Ascending aorta (tissue), 2 donors: ENCODE measurements at regions not wholly inside any gene's neighbourhood (a gene's known extent, or its start where the extent isn't known, plus 50 kb on each side); places are given as distances from the start of the nearest gene placed in this dataset.

Experiments used
- DNase-seq, 2 donors: peaks; one replicate each; pipeline ENCODE4 v3.0.0-alpha.2; 2019; ENCODE audit warnings: low spot score in 2 of 2
- H3K27ac ChIP-seq, 2 donors: fragments of 200-600 bp; sonication (generic); one replicate each; pipeline ENCODE4 v1.5.1; 2016 to 2017; ENCODE audit warnings: mild to moderate bottlenecking in 1 of 2
- H3K27me3 ChIP-seq: fragments of 200-600 bp; sonication (generic); one replicate; pipeline ENCODE4 v1.5.1; 2017
- H3K36me3 ChIP-seq, 2 donors: fragments of 200-600 bp; sonication (generic); one replicate each; pipeline ENCODE4 v1.5.1; 2016
- H3K4me1 ChIP-seq, 2 donors: fragments of 200-600 bp; sonication (generic); one replicate each; pipeline ENCODE4 v1.5.1; 2016 to 2017; ENCODE audit warnings: mild to moderate bottlenecking in 1 of 2
- H3K4me3 ChIP-seq, 2 donors: fragments of 200-600 bp; sonication (generic); one replicate each; pipeline ENCODE4 v1.5.1; 2016 to 2017; ENCODE audit warnings: mild to moderate bottlenecking in 1 of 2
- H3K9me3 ChIP-seq, 2 donors: fragments of 200-600 bp; sonication (generic); one replicate each; pipeline ENCODE4 v1.5.1; 2016
- intact Hi-C: fragments of 100-400 bp; cut with DNase I; formaldehyde crosslinking; loops from one replicate; pipeline ENCODE4 v1.15.1; 2023
- TF ChIP-seq, protein P1 (sequence below), 3 experiments: fragments of 200-600 bp in 2 of 3; fragments of 450-650 bp in 1 of 3; sonication (generic) in 2 of 3; IDR thresholded peaks; one replicate each; pipeline ENCODE4 v1.5.1; 2016 to 2019; ENCODE audit warnings: antibody characterized with exemption in 3 of 3, mild to moderate bottlenecking in 1 of 3, moderate library complexity in 1 of 3

DNA sequence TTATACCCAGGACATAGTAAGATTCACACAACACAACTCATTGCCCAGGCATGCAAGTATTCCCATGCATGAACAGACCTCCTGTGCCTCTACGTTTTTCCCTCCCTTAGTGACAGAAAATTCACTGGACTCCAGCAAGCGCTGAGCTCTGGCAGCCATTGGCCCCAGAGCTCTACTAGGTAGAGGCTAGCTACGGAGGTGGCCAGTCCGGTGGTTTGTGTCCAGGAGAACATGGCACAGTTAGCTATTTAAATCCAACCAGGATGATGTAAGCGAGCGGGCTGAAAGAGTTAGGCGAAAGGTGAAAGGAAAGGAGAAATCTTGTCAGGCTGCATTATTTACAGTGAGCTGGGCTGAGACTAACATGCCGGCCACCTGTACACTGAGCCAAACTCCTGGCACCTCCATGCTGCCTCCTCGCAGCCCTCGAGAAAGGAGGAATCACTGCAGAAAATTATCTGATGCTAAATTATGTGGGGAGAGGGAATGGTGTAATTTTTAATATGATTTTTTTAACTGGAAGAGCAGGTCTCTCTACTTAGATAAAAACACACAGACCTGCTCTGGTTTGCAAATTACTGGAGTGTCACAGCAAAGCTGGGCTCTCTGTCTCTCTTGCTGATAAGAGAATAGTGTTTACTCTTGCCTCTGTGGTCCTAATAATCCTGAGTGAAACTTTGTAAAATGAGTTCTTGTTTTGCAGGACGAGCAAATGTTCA is 50.1 kb upstream of the ARMC2 start:
- TF ChIP-seq, protein P1, sequence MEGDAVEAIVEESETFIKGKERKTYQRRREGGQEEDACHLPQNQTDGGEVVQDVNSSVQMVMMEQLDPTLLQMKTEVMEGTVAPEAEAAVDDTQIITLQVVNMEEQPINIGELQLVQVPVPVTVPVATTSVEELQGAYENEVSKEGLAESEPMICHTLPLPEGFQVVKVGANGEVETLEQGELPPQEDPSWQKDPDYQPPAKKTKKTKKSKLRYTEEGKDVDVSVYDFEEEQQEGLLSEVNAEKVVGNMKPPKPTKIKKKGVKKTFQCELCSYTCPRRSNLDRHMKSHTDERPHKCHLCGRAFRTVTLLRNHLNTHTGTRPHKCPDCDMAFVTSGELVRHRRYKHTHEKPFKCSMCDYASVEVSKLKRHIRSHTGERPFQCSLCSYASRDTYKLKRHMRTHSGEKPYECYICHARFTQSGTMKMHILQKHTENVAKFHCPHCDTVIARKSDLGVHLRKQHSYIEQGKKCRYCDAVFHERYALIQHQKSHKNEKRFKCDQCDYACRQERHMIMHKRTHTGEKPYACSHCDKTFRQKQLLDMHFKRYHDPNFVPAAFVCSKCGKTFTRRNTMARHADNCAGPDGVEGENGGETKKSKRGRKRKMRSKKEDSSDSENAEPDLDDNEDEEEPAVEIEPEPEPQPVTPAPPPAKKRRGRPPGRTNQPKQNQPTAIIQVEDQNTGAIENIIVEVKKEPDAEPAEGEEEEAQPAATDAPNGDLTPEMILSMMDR (IDR thresholded peaks at IDR 0.05), result no peak
- H3K27me3 ChIP-seq, result no peaks in the 10 kb centered on the region
- H3K4me1 ChIP-seq, result no peaks in the 10 kb centered on the region
- no peaks in the 10 kb centered on the region for H3K36me3 ChIP-seq
- no peak overlapping the region for H3K4me3 ChIP-seq
- no peaks in the 10 kb centered on the region for H3K9me3 ChIP-seq
- DNase-seq, result no peak
- intact Hi-C loops, result no loop called here
- H3K27ac ChIP-seq, result no peak overlapping the region
